ENCODE measurements at regions not wholly inside any gene's neighbourhood (a gene's known extent, or its start where the extent isn't known, plus 50 kb on each side); places are given as distances from the start of the nearest gene placed in this dataset.

DNA sequence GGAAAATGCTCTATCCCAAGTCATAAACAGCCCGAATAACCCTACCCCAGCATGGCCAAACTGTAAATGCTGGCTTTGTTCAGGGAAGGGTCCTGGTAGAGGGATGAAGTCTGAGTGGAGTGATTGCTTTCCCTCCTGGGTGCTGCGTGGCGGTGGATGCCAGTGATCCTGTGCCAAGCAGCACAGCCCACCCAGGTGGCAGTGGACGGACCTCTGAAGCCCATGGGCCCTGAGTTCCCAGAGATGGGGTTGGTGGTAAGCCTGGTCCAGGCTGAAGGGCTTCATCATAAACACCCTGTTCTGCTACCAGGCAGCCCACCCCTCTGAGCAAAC lies 69.3 kb upstream of the ITGA11 start:
- DNase-seq, result no peak

DNA sequence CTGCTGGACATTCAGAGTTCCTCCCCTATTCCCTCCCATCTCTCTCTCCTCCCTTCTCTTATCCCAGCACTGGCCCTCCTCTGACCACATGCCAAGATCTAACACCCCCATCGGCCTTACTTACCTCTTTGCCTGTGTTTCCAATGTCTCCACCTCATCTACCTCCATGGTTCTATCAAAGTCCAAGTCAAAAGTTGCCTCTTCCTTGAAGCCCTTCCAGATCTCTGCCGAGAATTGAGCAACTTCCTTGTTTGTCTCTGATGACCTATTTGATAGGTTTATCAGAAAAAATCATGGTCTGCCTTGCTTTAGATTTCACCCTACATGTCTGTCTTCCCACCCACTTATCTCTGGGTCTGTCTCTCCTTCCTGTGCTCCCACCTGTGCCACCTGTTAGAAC lies 69.7 kb upstream of the ITGA11 start:
- DNase-seq, result no peak

DNA sequence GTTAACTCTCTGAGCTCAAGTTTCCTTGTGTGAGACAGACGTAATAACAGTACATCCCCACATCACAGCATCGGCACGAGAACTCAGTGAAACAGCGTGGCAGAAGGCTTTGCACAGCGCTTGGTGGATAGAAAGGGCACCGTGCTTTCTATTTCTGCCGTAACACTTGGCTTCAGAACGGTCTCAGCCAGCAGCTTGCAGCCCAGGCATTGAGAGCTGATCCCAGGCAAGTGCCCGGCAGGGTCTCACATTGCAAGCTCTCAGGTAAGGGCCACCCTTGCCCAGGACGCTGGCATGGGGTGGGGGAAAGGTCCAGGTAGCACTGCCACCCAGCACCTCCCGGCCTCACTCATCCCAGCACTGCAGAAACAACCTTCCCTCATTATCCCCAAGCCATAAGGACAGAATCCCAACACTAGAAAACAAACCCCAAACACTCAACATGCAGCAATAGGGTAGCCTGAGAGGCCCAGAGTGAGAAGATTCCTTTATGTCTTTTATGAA lies 70.5 kb upstream of the ITGA11 start:
- no peak for DNase-seq

DNA sequence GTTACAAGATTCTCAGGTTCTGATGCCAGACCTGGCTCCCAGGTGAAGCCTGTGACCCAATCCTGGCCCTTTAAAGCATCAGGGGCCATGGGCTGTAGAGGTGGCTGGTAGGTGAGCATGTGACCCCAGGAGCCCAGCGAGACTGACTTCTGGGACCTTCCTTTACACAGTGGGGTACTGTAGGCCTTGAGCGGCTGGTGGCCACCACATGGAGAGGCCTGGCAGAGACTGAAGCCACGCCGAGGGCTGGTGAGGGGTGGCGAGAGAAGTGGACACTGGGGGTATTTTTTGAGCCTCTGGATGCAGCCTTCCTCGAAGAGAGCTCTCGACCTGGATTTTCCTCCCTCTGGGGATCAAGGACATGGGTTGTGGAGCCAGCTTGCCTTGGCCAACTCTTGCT lies 71.2 kb upstream of the ITGA11 start:
- DNase-seq, result no peak

DNA sequence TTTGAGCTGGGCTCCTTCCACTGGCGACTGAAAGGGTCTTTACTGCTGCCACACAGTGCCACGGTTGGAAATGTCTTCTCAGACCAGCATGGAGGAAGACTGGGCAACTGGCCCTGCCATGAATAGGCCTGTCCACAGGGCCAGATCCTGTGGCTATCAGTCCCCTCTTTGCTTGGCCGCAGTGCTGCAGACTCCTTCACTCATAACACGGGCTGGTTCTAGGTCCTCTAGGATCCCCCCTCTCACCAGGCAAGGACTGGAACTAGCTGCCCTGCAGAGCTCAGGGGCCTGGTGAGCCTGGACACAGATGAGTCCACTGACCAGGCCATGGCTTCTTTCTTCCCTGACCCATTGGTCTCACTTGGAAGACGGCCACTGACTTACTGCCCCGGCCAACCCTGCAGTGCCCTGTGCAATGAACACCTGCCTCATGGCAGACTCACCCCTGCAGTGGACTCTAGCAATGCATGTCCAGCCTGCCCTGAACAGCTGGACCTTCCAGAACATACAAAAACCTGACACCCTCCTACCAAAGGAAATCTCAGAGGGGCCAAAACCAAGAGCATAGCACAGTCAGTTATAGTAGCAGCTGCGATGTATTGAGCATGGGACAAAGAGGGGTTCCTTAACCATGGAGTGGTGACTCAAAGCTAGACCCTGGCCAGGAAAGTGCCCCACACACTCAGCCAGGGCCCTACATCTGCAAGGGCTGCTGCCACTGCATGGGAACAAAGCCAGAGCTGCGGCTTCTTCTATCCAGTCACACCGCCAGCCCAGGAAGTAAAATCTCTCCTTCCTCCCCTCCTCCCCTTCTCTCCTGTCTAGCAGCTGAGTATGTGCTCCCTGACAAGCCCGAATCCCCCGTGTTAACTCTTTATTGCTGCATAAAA lies 72.1 kb upstream of the ITGA11 start:
- DNase-seq, result no peak

DNA sequence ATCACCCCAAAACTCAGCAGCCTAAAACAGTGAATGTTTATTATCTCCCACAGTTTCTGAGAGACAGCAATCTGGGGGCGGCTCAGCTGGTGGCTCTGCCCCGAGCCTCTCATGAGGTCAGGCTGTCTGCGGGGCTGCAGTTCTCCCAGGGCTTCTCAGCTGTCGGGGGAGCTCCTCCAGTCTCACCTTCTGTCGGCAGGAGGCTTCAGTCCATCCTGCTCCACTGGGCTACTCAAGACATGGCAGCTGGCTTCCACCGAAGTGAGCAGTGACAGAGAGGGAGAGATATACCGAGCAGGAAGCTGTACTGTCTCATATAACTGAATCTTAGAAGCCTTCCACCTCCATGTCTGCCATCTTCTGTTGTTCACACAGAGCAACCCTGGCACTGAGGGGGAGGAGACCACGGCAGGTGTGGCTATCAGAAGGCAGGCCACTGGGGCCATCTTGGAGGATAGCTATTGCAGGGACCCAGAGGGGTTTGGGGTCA lies 72.8 kb upstream of the ITGA11 start:
- DNase-seq, result no peak

DNA sequence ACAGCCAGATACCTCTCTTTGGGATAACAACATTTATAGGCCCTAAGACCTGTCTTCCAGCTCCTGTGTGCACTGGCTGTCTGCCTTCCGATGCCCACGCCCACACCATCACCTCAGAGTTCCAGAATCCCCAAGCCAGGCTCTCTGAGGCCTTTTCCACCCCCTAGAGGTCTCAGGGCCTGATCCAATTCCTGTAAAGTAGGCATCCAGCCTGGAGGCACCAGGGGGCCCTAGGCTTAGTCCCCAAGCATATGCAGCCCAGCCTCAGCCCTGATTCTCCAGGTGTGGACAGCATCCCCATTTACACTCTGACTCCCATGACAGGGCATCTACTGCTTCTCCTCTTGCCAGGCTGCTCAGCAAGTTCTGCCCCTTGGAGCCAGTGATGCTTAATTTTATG lies 72.7 kb upstream of the CORO2B start:
- no peak for DNase-seq

DNA sequence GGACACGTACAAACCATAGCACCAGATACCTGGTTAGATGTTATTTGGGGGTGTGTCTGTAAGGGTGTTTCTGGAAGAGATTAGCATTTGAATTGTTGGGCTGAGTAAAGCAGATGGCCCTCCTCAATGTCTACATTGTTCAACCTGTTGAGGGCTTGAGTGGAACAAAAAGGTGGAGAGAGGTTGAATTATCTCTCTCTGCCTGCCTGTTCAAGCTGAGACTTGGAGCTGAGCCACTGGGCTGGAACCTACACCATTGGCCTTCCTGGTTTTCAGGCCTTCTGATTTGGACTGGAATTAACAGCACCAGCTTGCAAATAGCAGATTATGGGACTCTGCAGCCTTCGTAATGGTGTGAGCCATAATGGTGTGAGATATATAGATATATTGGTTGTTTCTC lies 71.3 kb upstream of the CORO2B start:
- DNase-seq, result no peak

DNA sequence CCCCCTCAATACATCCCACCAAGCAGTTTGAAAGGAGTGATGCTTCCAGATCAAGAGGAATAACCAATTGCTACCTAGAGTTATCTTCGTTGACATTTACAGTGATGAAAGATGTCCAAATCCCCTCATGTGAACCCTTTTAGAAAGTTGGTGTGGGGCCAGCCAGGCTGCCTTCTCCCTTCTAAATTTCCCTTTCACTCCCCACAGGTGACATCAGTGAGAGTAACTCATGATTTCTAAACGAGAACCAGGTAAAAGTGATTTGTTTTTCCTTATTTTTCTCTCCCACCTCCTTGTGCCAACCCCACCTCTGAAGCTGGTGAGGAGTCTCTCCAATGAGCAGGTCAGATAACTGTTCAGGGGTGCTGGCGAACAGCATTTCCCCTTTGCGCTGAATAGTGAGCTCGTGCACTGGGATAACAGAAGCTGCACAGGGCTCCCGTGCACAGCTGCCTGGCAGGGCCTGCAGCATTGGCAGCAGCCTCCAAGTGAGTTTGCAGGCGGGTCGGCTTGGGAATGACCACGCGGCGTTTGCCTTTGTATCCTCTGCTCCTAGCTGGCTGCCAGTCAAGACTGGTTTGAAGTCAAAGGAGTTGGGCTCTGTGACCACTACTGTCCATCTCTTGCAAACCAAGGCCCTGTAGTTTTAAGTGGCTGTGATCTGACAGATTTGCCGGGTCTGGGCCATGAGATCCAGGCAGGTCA lies 70.2 kb upstream of the CORO2B start:
- no peak for DNase-seq

DNA sequence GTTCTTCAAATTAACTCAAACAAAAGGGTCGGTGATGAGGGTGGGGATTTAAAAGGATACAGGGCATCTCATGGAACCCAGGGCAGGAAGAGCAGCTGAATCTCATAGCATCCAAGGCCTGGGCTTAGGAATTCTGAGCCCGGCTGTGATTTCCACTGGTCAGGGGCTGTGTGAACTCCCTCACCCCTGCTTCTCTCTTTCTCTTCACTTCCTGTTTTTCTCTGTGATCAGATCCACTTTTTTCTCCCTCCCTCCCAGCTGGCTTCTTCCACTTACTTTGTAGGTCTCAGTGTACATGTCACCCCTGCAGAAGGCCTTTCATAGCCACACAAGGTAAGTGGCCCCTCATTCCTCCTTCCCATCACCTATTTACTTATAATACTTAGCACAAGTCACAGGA lies 68.2 kb upstream of the CORO2B start:
- DNase-seq, result no peak

DNA sequence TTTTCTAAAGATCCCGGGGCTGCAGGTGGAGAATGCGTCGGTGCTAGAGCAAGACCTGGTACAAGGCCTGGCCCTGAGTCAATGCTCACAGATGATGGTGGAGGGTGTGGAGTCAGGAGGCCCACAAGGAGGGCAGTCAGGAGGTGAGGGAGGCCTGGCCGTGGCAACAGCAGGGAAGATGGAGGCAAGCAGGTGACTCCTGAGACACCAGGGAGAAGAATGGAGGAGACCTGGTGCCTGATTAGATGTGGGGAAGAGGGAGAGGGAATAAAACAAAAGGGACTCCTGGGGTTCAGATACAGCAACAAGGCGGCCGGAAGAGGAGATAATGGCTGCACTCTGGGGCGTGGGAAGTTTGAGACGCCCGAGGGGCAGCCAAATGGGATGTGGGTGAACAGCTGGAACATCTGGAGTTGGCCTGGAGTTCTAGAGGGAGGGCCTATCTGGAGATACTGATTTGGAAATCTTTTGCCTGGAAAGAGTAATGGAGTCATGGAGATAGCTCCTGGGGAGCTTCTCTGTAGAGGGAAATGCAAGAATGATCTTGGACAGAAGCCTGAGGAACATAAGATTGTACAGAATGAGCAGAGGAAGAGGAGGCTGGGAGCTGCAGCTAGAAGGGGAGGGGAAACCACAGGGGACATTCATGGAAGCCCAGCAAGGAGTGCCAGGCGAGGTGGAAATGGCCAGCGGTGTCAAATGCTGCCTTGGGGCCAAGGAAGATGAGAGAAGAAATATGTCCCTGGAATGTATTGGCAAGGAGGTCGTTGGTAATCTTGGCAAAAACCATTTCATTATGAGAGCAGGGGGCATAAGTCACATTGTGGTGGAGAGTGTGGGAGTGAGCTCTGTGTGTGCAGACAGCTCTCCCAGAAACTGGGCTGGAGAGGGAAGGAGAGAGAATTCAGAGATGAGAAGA lies 67.5 kb upstream of the CORO2B start:
- no peak for DNase-seq

DNA sequence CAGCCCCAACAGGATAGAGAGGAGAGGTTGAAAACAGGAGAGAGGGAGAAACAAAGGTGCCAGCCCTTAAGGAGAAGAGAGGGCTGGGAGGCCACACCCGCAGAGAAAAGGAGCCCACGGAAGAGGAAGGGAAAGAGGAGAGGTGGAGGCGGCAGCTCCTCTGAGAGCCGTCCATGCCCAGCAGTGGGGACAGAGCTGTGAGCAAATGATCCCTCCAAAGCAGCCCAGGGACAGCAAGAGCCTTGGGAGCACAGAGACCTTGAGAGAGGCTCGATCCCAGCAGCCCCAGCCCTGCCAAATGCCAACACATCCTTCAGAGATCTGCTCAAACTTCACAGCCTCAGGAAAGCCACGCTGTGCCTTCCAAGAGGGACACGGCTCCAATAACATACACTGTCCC lies 66.7 kb upstream of the CORO2B start:
- no peak for DNase-seq

DNA sequence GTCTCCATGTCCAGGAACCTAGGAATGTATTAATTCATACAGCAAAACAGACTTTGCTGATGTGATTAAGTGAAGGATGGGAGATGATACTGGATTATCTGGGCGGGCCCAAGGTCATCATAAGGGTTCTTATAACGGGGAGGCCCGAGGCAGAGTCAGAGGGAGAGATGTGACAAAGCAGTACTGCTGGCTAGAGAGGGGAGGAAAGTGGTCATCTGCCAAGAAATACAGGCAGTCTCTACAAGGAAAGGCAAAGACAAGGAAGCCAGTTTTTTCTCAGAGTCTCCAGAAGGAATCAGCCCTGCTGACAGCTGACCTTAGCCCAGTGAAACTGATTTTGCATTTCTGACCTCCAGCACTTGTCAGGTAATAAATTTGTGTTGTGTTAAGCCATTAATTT lies 66.2 kb upstream of the CORO2B start:
- DNase-seq, result no peak

DNA sequence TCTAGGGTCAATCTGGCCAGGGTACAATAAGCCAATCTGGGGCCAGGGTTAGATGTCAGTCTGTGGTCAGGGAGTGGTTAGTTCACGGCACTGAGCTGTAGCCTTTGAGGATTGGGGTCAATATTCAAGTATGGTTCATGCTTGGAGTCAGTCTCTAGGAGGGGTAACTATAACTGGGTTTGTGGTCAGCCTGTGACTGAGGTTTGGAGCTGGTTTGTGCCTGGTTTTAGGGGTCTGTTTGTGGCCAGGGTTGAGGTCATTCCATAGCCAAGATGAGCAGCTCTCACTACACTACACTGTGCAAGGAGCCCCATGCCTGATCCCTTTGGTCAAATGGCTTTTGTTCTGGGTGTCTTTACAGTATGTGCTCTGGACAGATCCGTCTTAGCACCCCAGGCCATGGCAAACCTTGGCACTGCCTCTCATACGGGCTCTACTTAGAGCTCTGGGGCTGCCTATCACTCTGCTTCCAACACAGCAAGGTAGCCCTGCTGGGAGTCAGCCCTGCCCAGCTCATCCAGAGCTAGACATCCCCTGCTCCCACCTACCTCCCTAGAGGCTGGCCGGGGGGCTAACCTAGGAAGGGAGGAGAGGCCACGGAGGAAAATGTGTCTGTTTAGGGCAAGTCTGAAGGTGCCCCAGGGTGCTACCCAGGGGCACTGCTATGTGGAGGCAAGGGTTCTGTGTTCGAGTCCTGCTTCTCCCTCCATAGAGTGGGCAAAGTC lies 63.3 kb upstream of the CORO2B start:
- DNase-seq, result no peak

DNA sequence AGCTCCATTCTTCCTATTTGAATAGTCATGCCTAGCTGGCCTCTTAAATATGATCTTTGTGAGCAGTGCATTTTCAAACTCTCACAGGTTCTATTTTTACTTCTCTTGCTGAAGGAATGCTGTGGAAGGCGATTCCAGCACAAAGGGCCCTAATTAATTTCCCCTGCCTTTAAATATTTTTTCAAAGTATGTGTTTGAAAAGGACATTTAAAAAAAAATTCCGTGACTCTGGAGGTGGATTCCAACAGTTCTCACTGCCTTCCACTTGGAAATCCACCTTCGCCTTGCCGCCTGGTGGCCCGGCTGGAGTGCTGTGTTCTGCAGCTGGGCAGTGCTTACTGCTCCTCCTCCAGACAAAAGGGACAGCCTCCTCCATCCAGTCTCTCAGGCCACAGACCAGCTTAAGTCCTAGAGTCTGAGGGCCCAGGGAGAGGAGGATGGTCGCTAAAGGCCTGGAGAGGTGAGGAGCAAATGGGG lies 61.5 kb upstream of the CORO2B start:
- DNase-seq, result no peak

DNA sequence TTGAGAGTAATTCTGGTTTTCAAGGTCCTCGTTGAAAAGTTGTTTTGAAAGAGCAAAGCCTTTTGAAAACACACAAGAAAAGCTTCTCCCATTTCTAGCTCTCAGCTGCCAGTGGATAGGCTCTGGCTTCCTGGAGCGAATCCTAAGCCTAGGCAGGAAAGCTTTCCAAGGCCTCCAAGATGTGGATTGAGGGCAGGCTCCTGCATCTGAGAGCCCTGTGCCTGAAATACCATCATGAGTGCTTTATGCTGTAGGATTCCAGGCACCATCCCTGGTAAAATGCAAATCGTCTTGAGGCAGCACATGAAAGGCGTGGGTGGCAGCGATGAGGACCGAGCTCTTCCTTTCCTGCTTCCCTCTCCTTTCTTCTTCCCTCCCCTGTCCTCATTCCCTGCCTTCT lies 60.7 kb upstream of the CORO2B start:
- no peak for DNase-seq

DNA sequence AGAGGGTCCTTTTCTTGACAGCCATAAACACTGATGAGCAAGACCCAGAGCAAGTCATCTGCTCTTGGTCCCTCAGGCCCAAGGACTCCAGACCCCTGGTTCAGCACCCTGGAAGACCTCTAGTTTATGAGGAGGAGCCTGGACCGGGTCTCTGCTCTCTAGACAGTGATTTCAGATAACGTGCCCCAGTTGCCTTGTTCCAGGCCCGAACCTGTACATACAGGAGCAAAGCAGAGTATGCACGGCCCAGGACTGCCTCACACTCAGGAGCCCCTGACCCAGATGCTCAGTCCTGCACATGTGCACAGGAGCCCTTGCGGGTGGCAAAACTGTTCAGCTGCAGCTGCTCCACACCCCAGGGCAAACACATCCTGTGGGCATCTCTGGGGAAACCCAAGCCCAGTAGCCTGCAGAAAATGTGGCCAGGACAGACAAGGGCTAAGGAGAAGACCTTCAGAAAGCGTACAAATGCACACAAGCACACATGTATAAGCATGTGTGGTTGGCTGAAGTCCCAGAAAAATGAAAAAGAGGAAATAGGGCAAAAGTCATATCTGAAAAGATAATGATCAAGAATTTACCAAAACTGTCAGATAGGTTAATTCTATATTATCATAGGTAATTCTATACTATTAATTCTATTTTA lies 59.9 kb upstream of the CORO2B start:
- DNase-seq, result no peak

DNA sequence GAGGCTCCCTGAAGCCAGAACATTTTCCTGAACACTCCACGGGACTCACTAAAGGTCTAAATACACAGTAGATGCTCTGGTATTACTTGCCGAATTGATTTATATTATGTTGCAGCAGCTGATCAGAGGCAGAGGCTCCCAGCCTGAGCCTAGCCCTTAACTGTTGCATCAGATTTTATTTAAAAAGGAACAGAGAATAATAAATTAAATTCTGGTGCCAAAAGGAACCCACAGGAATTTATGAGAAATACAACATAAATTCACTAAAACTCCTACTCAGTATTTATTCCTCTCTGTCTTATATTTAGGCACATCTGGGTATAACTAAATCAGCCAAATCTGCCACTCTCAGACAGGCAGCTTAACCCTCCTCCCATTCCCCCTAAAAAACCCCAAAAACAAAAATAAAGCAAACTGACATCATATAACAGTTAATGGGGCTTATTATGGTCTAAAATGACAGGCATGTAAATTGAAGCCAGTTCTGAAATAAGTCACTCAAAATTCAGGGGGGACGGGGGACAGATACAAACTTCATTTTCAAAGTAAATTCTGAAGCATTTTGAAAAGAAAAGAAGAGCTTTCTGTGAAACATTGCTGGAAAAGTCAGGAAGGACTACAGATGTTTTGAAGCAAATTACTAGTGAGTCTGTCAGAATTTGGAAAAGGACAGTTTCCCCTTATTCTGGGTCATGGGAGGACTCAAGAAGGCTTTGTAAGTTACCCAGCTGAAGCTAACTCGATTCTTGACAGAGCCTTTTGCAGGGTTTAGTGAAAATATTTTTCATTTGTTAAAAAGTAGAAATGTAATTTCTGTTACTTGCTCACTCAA lies 53.8 kb upstream of the CORO2B start:
- no peak for DNase-seq

DNA sequence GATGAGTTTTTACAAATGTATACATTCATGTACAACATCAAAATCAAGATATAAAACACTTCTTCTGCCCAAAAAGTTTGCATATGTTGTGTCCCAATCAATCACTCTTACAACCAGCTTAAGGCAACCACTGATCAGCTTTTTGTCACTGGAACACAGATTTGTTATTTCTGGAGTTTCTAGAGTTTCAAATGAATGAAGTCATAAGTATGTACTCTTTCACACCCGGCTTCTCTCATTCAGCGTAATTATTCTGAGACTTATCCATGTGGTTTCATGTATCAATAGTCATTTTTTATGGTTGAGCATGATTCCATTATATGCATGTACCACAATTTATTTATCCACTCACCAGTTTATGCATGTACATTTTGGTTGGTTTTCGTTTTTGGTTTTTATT lies 53.0 kb upstream of the CORO2B start:
- DNase-seq, result no peak

DNA sequence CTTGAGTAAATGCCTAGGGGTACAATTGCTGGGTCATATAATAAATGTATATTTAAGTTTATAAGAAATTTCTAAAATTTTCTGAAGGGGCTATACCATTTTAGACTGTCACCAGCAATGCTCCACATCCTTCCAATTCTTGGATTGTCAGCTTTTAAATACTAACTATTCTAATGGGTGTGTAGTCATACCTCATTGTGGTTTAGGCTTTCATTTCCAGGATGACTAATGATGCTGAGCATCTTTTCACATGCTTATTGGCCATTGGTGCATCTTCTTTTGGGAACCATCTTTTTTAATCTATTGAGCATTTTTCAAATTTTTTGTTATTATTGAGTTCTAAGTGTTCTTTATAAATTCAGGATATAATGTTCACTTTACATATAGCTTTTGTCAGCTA lies 52.5 kb upstream of the CORO2B start:
- no peak for DNase-seq

DNA sequence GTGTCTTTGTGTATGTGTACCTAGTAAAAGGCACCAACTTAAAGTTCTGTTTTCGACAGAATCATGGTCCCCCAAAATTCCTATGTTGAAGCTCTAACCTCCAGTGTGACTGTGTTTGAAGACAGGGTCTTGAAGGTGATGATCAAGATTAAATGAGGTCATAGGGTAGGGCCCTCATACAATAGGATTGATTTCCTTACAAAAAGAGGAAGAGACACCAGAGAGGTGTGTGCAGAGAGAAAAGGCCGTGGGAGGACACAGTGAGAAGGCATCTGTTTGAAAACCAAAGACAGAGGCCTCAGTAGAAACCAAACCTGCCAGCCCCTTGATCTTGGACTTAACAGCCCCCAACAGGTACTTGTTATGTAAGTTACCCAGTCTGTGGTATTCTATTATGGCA lies 52.0 kb upstream of the CORO2B start:
- DNase-seq, result no peak
